ENCODE measurements at regions not wholly inside any gene's neighbourhood (a gene's known extent, or its start where the extent isn't known, plus 50 kb on each side); places are given as distances from the start of the nearest gene placed in this dataset.
"Not testable (repeated sequence)": the region's sequence is repeated elsewhere in the genome, so short reads cannot be mapped to it uniquely, and the experiment has no call there.

GRCh38 chr7:142528608-142529408, 220.5 kb upstream of the PRSS1 start:
- DNase-seq: no peak

- no peak for DNase-seq
These were observed 225.3 kb upstream of the PRSS1 start for GRCh38 chr7:142523821-142524460.

- no peak for DNase-seq
These were observed 226.5 kb upstream of the PRSS1 start for GRCh38 chr7:142522735-142523134.

- not testable (repeated sequence) for DNase-seq
These were observed 228.4 kb upstream of the PRSS1 start for GRCh38 chr7:142520885-142521284.

GRCh38 chr7:142520455-142520854, 228.8 kb upstream of the PRSS1 start:
- DNase-seq: not testable (repeated sequence)

GRCh38 chr7:142519079-142520078, 229.9 kb upstream of the PRSS1 start:
- DNase-seq: no peak

GRCh38 chr7:142516038-142516501, 233.2 kb upstream of the PRSS1 start:
- peak; percentile 48 for DNase-seq

GRCh38 chr7:142514716-142515115, 234.6 kb upstream of the PRSS1 start:
- DNase-seq: not testable (repeated sequence)

- no peak for DNase-seq
These were observed 235.9 kb upstream of the PRSS1 start for GRCh38 chr7:142513178-142513955.

- no peak for DNase-seq
These were observed 237.5 kb upstream of the PRSS1 start for GRCh38 chr7:142511801-142512200.

- no peak for DNase-seq
These were observed 237.9 kb upstream of the PRSS1 start for GRCh38 chr7:142511374-142511773.

- DNase-seq: not testable (repeated sequence)
These were observed 240.0 kb upstream of the PRSS1 start for GRCh38 chr7:142509235-142509634.

- no peak for DNase-seq
These were observed 241.0 kb upstream of the PRSS1 start for GRCh38 chr7:142508251-142508650.

GRCh38 chr7:142507799-142508198, 241.5 kb upstream of the PRSS1 start:
- DNase-seq: no peak

GRCh38 chr7:142507066-142507465, 242.2 kb upstream of the PRSS1 start:
- DNase-seq: not testable (repeated sequence)

- DNase-seq: no peak
These were observed 242.7 kb upstream of the PRSS1 start for GRCh38 chr7:142506601-142507000.

GRCh38 chr7:142503949-142504348, 245.3 kb upstream of the PRSS1 start:
- DNase-seq: not testable (repeated sequence)

GRCh38 chr7:142503036-142503435, 245.2 kb upstream of the PRSS58 start:
- DNase-seq: no peak

GRCh38 chr7:142501434-142501833, 243.6 kb upstream of the PRSS58 start:
- no peak for DNase-seq

- DNase-seq: no peak
These were observed 242.5 kb upstream of the PRSS58 start for GRCh38 chr7:142500366-142500765.

GRCh38 chr7:142499635-142500034, 241.8 kb upstream of the PRSS58 start:
- no peak for DNase-seq

- DNase-seq: no peak
These were observed 240.5 kb upstream of the PRSS58 start for GRCh38 chr7:142498364-142498763.

Data from COR-L47 (cell line).